ENCODE measurements at regions not wholly inside any gene's neighbourhood (a gene's known extent, or its start where the extent isn't known, plus 50 kb on each side); places are given as distances from the start of the nearest gene placed in this dataset.
A peak's percentile ranks its signal among the peaks of the same experiment; 100 is the strongest.
"Not testable (repeated sequence)": the region's sequence is repeated elsewhere in the genome, so short reads cannot be mapped to it uniquely, and the experiment has no call there.

DNA sequence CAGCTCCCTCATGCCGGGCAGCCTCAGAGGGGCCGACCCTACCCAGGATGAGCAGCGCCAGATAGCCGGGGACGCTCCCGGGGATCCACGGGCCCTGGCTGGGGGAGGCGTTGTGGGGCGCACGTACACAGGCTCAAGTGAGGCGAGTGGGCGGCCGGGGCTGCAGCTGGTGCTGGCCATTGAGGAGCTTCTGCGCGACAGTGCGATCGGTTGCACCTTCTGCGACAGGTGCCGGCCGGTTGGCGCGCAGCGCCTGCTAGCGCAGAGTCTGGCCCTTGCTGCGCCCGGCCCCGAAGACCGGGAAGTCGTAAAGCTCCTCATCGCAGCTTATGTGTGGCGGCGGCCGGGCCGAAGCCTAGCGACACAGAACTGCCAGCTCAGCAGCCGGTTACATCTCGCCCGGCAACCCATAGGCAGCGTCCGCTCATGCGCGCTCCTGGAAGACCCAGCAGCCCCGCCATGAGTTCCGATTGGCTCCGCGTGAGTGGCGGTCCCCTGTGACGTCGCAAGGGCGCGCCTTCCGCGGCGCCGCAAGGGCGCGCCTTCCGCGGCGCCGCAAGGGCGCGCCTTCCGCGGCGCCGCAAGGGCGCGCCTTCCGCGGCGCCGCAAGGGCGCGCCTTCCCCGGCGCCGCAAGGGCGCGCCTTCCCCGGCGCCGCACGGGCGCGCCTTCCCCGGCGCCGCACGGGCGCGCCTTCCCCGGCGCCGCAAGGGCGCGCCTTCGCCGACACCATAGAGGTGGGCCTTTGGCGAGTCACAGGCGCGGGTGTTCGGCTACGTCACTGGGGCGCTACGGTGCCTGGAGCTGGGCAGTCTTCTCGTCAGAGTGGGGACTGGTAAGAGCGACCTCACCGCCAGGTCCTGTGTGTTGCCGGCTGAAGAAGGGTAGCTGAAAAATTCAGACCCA lies 308.6 kb downstream of the ZNF37A start:
- TSS peak; percentile 69 for BruUV-seq (replicated peaks)
- peak; percentile 86 for DNase-seq (ENCODE audit: low read depth, low spot score)
- Histone ChIP-seq H3K9ac (ENCODE audit: low read length) (peak overlapping the region; percentile 74), H3K27ac (ENCODE audit: low read depth, low read length) (peak overlapping the region; percentile 87), H3K4me2 (ENCODE audit: low read length) (peak overlapping the region; percentile 75), H3K4me3 (replicated peaks in 1 of 2; ENCODE audit: low read depth in 1 of 2, low read length in 2 of 2) (peak overlapping the region; percentile 59 to 75)
- H3K4me1 ChIP-seq (ENCODE audit: control insufficient read depth in 1 of 2, insufficient read depth in 2 of 2, low read length in 2 of 2); H2AFZ ChIP-seq (ENCODE audit: low read depth, low read length, poor library complexity, severe bottlenecking); RAD21 ChIA-PET (ENCODE audit: low non-redundant PET in 1 of 2, low total read pairs in 2 of 2, uncharacterized antibody in 2 of 2, unreplicated experiment in 2 of 2); H3K79me2 ChIP-seq (ENCODE audit: insufficient read depth, low read length); intact Hi-C loops (cut with micrococcal nuclease); H4K20me1 ChIP-seq (ENCODE audit: insufficient read depth); H3K27me3 ChIP-seq (ENCODE audit: insufficient read depth, low read length); H3K9me3 ChIP-seq (ENCODE audit: control insufficient read depth in 1 of 2, insufficient read depth in 1 of 2, low read depth in 1 of 2, low read length in 2 of 2); H3K9me2 ChIP-seq (ENCODE audit: insufficient read depth); POLR2A ChIA-PET; H3K36me3 ChIP-seq (ENCODE audit: control insufficient read depth in 1 of 2, insufficient read depth in 2 of 2, low read length in 2 of 2): not testable (repeated sequence)
- peak; percentile 97 for ATAC-seq
- CTCF ChIA-PET, result interaction anchor here (1.2 kb wide), 1 partner anchor 426 kb away, joined by 3 read pairs; the partner anchor contains the start of gene ZNF25
- TF ChIP-seq YY1 (IDR thresholded peaks at IDR 0.05; ENCODE audit: extremely low read depth, insufficient replicate concordance, low read depth, low read length), result peak; percentile 36
- TF ChIP-seq POLR2AphosphoS5 (IDR thresholded peaks at IDR 0.05; ENCODE audit: low read depth, low read length), result peak; percentile 45; the same call in 1 of the 2 replicates
- 0 out of 2 replicates have a peak, but pooled peaks have one; percentile 20 for TF ChIP-seq SRF (IDR thresholded peaks at IDR 0.05; ENCODE audit: low read depth)
- 0 out of 2 replicates have a peak, but pooled peaks have one; percentile 25 for TF ChIP-seq SP1 (IDR thresholded peaks at IDR 0.05; ENCODE audit: low read depth)
- TF ChIP-seq SIN3A (IDR thresholded peaks at IDR 0.05; ENCODE audit: low read depth), result peak; percentile 40
- TF ChIP-seq, protein P1, sequence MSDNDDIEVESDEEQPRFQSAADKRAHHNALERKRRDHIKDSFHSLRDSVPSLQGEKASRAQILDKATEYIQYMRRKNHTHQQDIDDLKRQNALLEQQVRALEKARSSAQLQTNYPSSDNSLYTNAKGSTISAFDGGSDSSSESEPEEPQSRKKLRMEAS (IDR thresholded peaks at IDR 0.05), result 0 out of 2 replicates have a peak, but pooled peaks have one; percentile 11

DNA sequence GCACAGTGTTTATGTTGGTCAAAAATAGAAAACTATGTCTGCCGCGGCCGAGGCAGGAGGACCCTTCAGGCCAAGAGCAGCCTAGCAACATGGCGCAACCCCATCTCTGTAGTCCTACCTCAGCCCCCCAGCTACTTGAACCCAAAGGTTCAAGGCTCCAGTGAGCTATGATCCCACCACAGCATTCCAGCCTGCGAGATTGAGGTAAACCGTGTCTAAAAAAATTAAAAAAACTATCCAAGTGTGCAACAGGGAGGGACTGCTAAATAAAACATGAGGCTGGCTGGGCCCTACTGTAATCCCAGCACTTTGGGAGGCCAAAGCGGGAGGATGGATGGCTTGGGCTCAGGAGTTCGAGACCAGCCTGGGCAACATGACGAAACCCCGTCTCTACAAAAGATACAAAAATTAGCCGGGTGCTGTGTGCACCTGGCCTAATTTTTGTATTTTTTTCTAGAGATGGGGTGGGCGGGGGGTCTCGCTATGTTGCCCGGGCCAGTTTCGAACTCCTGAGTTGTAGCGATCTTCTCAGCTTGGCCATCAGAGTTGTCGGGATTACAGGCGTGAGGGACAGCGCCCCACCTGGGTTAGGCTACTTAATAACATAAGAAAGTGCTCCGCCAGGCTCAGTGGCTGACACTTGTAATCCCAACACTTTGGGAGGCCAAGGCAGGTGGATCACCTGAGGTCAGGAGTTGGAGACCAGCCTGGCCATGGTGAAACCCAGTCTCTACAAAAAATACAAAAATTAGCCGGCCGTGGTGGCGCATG lies 309.4 kb downstream of the ZNF37A start:
- POLR2A ChIA-PET; intact Hi-C loops (cut with micrococcal nuclease): not testable (repeated sequence)
- CTCF ChIA-PET, result interaction anchor here (1.2 kb wide), 1 partner anchor 427 kb away, joined by 3 read pairs; the partner anchor contains the start of gene ZNF25

DNA sequence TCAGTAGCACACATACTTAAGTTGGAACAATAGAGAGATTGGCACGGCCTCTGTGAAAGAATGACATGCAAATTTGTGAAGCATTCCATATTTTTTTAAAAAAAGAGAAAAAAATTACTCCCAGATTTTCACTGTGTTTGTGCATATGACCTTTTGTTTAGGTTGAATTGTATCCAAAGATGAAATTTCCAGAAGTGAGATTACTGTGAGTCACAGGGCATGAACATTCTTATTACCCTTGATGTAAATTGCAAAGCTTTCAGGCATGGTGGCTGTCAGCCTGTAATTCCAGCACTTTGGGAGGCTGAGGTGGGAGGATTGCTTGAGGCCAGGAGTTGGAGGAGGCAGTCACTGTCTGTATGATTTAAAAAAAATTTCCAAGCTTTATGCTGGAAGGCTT lies 329.5 kb downstream of the ZNF37A start:
- H2AFZ ChIP-seq (ENCODE audit: low read depth, low read length, poor library complexity, severe bottlenecking); H3K36me3 ChIP-seq (ENCODE audit: control insufficient read depth in 1 of 2, insufficient read depth in 2 of 2, low read length in 2 of 2); H3K9me3 ChIP-seq (ENCODE audit: control insufficient read depth in 1 of 2, insufficient read depth in 1 of 2, low read depth in 1 of 2, low read length in 2 of 2); ATAC-seq; DNase-seq (ENCODE audit: low read depth, low spot score); H3K4me2 ChIP-seq (ENCODE audit: low read length); POLR2A ChIA-PET; BruUV-seq (replicated peaks); intact Hi-C loops (cut with micrococcal nuclease); H4K20me1 ChIP-seq (ENCODE audit: insufficient read depth); H3K27ac ChIP-seq (ENCODE audit: low read depth, low read length); H3K27me3 ChIP-seq (ENCODE audit: insufficient read depth, low read length); H3K9ac ChIP-seq (ENCODE audit: low read length); H3K9me2 ChIP-seq (ENCODE audit: insufficient read depth); H3K4me3 ChIP-seq (replicated peaks in 1 of 2; ENCODE audit: low read depth in 1 of 2, low read length in 2 of 2); H3K79me2 ChIP-seq (ENCODE audit: insufficient read depth, low read length); CTCF ChIA-PET; H3K4me1 ChIP-seq (ENCODE audit: control insufficient read depth in 1 of 2, insufficient read depth in 2 of 2, low read length in 2 of 2); RAD21 ChIA-PET (ENCODE audit: low non-redundant PET in 1 of 2, low total read pairs in 2 of 2, uncharacterized antibody in 2 of 2, unreplicated experiment in 2 of 2): not testable (repeated sequence)

More for the DNA sequence above, 309.4 kb downstream of the ZNF37A start:
- TSS peak; percentile 85 for BruUV-seq (replicated peaks)
- H2AFZ ChIP-seq (ENCODE audit: low read depth, low read length, poor library complexity, severe bottlenecking); H3K4me1 ChIP-seq (ENCODE audit: control insufficient read depth in 1 of 2, insufficient read depth in 2 of 2, low read length in 2 of 2); H3K79me2 ChIP-seq (ENCODE audit: insufficient read depth, low read length); H3K27me3 ChIP-seq (ENCODE audit: insufficient read depth, low read length); H4K20me1 ChIP-seq (ENCODE audit: insufficient read depth); H3K9me2 ChIP-seq (ENCODE audit: insufficient read depth); DNase-seq (ENCODE audit: low read depth, low spot score); H3K9me3 ChIP-seq (ENCODE audit: control insufficient read depth in 1 of 2, insufficient read depth in 1 of 2, low read depth in 1 of 2, low read length in 2 of 2); RAD21 ChIA-PET (ENCODE audit: low non-redundant PET in 1 of 2, low total read pairs in 2 of 2, uncharacterized antibody in 2 of 2, unreplicated experiment in 2 of 2); H3K36me3 ChIP-seq (ENCODE audit: control insufficient read depth in 1 of 2, insufficient read depth in 2 of 2, low read length in 2 of 2): not testable (repeated sequence)
- ATAC-seq, result peak; percentile 16
- H3K27ac ChIP-seq (ENCODE audit: low read depth, low read length), result peak overlapping the region; percentile 80
- H3K4me3 ChIP-seq (replicated peaks in 1 of 2; ENCODE audit: low read depth in 1 of 2, low read length in 2 of 2), result peak overlapping the region; percentile 49 to 58
- H3K4me2 ChIP-seq (ENCODE audit: low read length), result peak overlapping the region; percentile 64
- peak overlapping the region; percentile 67 for H3K9ac ChIP-seq (ENCODE audit: low read length)

Data from HCT116 (cell line).